AG04450 (cell line): ENCODE measurements at regions not wholly inside any gene's neighbourhood (a gene's known extent, or its start where the extent isn't known, plus 50 kb on each side); places are given as distances from the start of the nearest gene placed in this dataset.

Experiments
- CTCF ChIA-PET: fragments of 300-600, 350-600 bp; formaldehyde crosslinking; extraction: SDS; loops from one replicate; lab custom pipeline; 2022; ENCODE audit warnings: antibody characterized with exemption, inconsistent platforms; lab: Charles Lee
- POLR2A ChIA-PET: fragments of 350-600 bp; formaldehyde crosslinking; extraction: SDS; loops from one replicate; lab custom pipeline; 2021; ENCODE audit warnings: antibody characterized with exemption, inconsistent platforms; lab: Yijun Ruan, JAX
- DNase-seq: peaks from one replicate; pipeline ENCODE4 v3.0.0-alpha.2; 2011; ENCODE audit warnings: low read depth, low spot score
- H3K27ac ChIP-seq: one replicate; pipeline ENCODE4 v1.5.1; 2012; ENCODE audit warnings: low read depth, low read length, control low read depth
- H3K27me3 ChIP-seq: one replicate; pipeline ENCODE4 v1.6.0; 2012; ENCODE audit warnings: low read length; ENCODE audit not compliant: control insufficient read depth, insufficient read depth
- H3K4me3 ChIP-seq: 2 replicates; pipeline ENCODE4 v1.5.1; 2011; ENCODE audit warnings: mild to moderate bottlenecking, low read depth, low read length, control low read depth
- H3K9me3 ChIP-seq: 2 replicates; pipeline ENCODE4 v1.5.1; 2012; ENCODE audit warnings: low read length; ENCODE audit not compliant: control insufficient read depth, insufficient read depth
- CTCF ChIP-seq: IDR thresholded peaks from 2 replicates; pipeline ENCODE4 v1.5.1; 2011; ENCODE audit warnings: low read depth, low read length, control low read depth, inconsistent platforms

GRCh38 chr7:67854221-67855178 lies 857.9 kb downstream of the TYW1 start:
- Histone ChIP-seq H3K4me3 (no peak overlapping the region), H3K27ac (no peak overlapping the region), H3K27me3 (no peaks in the 10 kb centered on the region), H3K9me3 (peaks cover 35% of the 10 kb centered on the region)
- ChIA-PET POLR2A (no interaction called here), CTCF (no interaction called here)
- TF ChIP-seq CTCF, result no peak
- DNase-seq, result no peak

GRCh38 chr7:67855322-67855721 lies 858.7 kb downstream of the TYW1 start:
- no peak for DNase-seq
- CTCF ChIA-PET, result no interaction called here
- no peak overlapping the region for H3K4me3 ChIP-seq
- H3K27me3 ChIP-seq, result no peaks in the 10 kb centered on the region
- H3K27ac ChIP-seq, result no peak overlapping the region
- TF ChIP-seq CTCF, result no peak
- POLR2A ChIA-PET, result no interaction called here
- H3K9me3 ChIP-seq, result peaks cover 43% of the 10 kb centered on the region

GRCh38 chr7:67856046-67856445 lies 859.4 kb downstream of the TYW1 start:
- no peak for TF ChIP-seq CTCF
- H3K4me3 ChIP-seq, result no peak overlapping the region
- H3K27ac ChIP-seq, result no peak overlapping the region
- peaks cover 40% of the 10 kb centered on the region for H3K9me3 ChIP-seq
- DNase-seq, result no peak
- H3K27me3 ChIP-seq, result no peaks in the 10 kb centered on the region
- POLR2A ChIA-PET, result no interaction called here
- CTCF ChIA-PET, result no interaction called here

GRCh38 chr7:67857698-67858097 lies 861.1 kb downstream of the TYW1 start:
- no peak for DNase-seq
- H3K27ac ChIP-seq, result no peak overlapping the region
- CTCF ChIA-PET, result no interaction called here
- no peak for TF ChIP-seq CTCF
- POLR2A ChIA-PET, result no interaction called here
- H3K27me3 ChIP-seq, result no peaks in the 10 kb centered on the region
- no peak overlapping the region for H3K4me3 ChIP-seq
- H3K9me3 ChIP-seq, result peaks cover 36% of the 10 kb centered on the region

GRCh38 chr7:67858931-67859330 lies 862.3 kb downstream of the TYW1 start:
- ChIA-PET POLR2A (no interaction called here), CTCF (no interaction called here)
- Histone ChIP-seq H3K27me3 (no peaks in the 10 kb centered on the region), H3K27ac (no peak overlapping the region), H3K9me3 (peaks cover 35% of the 10 kb centered on the region), H3K4me3 (no peak overlapping the region)
- no peak for TF ChIP-seq CTCF
- no peak for DNase-seq
